RKO (cell line): ENCODE measurements at regions not wholly inside any gene's neighbourhood (a gene's known extent, or its start where the extent isn't known, plus 50 kb on each side); places are given as distances from the start of the nearest gene placed in this dataset.

Source experiments
- DNase-seq: peaks from one replicate; pipeline ENCODE4 v3.0.0-alpha.2; 2016; ENCODE audit warnings: low spot score

GRCh38 chr7:41170466-41170865 lies 532.4 kb downstream of the INHBA start:
- DNase-seq = no peak

DNA sequence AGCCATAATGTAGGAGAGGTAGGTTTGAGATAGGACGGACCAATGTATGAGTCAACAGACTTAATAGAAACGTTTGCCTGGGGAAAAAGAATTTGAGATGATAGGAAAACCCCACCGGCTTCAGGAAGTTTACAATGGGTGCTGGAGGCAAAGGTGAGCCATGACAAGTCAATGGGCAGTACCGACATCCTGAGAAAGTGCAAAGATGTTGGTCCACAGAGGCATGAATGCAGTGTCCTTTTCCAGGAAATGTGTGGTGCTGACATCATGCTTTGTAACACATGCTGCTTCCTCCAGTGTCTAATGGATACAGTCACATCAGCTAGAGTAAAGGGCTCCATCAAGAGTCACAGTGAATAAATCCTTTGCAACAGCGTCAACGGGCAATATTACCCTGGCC lies 533.6 kb downstream of the INHBA start:
- DNase-seq = no peak

DNA sequence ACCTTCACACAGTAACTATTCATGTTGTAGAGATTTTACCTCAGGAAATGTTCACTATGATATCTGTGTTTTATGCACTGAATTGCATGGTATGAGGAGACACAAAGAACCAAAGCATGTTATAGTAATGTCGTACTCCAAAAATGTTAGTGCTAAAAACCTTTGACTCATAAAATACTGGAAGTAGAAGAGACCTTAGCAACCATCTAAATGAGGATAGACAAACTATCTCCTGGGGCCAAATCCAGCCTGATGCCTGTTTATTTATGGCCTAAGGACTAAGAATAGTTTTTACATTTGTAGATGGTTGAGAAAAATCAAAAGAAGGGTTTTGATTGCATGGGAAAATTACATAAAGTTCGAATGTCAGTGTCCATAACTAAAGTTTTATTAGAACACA lies 535.1 kb downstream of the INHBA start:
- no peak for DNase-seq

DNA sequence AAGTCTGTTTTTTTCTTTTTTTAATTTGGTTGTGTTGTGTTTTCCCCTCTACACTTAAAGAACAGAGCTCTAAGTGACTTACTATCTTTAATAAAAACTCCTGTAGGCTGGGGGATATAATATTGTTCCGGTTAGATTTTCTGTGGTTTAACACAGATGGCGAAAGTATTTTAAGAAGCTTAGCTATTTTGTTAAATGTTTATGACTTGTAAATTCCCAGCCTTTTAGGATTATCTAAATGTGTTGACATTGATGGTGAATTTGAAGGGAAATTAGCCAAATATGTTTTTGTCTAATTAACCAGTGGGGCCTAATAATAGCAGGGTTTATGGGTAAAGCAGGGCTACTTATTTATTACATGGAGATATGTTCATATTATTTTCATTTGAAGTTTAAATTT lies 538.5 kb downstream of the INHBA start:
- DNase-seq = no peak

DNA sequence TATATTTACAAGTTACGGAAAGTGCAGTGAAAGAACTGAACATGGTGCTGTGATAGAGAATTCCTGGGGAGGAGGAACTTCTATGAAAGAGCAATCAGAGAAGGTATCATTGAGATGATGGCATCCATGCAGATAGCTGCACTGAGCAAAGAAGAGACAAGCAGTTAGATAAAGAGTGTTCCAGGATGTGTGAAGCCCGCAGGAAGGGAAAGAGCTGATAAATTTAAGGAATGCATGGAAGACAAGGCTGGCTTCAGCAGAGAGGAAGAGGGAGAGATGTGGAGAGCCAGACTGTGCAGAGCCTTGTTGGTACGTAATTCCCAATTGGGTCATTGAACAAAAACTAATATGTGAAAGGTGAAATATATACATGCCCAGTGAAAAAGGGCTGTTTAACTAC lies 538.9 kb downstream of the INHBA start:
- no peak for DNase-seq

- no peak for DNase-seq
Measured at GRCh38 chr7:41162612-41163011, 540.3 kb downstream of the INHBA start.

DNA sequence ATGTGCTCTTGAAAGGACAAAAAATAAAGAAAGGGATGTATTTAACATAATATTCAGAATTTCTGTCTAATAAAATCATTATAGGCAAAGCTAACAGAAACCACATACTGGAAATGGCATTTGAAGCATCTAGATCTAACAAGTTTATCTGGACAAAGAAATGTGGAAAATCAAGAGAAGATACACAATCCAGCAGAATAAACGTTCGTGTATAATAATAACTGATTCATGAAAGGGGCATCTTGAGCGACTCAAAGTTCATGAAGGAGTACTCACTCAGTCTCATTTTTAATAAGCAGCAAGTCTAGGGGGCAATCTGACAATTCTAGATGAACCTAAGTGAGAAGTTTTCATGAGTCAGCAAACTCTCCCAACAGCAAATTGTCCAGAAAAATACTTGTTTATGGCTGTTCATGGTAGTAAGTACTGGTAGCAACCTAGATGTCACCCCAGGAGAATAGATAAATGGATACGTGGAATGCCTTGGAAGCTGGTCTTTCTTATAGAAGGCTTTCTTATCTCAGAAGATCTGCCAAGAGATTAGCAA lies 541.8 kb downstream of the INHBA start:
- DNase-seq = no peak

GRCh38 chr7:41156268-41156667 lies 546.6 kb downstream of the INHBA start:
- DNase-seq = no peak

- DNase-seq = no peak
Measured at GRCh38 chr7:41153268-41153667, 549.6 kb downstream of the INHBA start.

- no peak for DNase-seq
Measured at GRCh38 chr7:41152179-41152678, 550.7 kb downstream of the INHBA start.

DNA sequence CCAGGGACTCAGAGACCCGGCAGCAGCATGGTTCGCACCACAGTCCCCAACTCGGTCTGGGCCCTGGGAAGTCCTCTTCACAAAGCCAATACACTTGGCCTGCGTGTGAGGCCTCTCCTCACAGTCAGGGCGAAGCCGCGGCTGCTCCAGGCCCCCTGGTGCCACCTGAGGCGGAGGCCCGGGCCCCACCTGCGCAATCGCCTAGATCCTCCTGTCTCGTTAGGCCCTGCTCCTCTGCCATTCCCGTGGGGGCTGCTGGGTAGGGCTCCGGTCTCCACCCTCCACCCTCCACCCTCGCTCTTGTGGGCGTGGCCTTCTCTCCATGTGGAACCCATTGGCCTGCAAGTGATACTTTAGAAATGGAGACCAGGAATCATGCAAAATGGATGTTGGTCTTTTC lies 553.3 kb downstream of the INHBA start:
- DNase-seq = no peak

GRCh38 chr7:41148521-41148951 lies 554.4 kb downstream of the INHBA start:
- DNase-seq = no peak

DNA sequence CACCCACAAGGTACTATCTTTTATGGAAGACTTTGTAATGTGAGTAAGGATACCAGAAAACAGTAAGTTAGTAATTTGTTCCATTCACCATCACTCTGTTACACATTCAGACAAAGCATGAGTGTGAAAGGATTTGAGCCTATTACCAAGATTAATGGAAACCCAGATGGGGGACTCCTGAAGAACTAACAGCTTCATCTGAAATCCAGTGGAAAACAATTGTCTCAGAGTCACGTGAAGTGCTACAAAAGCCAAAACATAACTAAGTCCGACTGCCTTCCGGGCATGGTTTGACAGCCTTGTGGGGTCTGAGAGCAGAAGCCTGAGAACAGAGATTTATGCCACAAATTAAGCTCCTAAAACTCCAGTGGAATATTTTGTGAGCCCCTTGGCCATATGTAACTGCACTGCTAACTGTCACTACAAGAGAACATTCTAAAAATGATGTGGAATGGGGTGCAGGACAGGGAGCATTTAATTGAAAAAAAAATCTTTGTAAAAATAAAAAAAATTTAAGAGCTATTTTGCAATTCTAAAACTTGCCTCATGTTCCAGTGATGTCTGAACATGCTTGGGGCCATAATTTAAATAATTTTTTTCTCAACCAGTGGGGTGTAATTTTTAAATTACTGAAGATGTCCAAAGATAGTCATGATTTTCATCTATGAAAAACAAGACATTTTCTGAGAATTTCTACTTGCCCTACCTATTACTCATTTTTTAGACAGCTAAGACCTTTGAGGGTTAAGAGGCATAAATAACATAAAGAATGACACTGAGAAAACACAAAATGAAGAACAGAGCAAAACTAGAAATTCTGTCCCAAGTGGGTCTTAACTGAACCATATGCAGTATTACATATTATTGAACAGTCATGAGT lies 555.0 kb downstream of the INHBA start:
- no peak for DNase-seq

GRCh38 chr7:41146429-41146828 lies 556.5 kb downstream of the INHBA start:
- no peak for DNase-seq

GRCh38 chr7:41145656-41146055 lies 557.2 kb downstream of the INHBA start:
- DNase-seq = no peak

DNA sequence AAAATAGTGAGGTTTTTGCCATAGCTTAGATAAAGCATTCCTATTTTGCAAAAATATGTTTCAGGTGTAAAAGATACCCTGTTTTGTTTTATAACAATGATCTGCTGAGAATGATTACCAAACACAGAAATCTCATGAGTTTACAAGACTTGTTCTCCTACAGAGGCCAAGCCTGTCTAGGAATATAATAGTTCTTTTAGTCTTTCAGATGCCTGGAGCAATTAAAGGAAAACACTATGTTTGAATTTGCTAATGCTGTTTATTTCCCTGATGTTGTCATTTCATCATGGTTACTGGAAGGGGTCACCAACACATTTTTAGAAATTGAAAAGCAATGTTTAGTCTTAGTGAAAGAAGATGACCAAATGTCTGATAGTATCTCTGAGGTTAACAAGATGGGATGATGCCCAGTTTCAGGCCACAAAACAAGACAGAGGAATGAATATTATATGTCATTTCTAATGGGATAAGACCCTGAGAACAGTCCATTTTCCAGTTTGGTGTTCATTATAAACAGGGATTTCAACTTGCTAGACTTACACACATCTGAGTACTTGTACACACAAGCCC lies 559.9 kb downstream of the INHBA start:
- no peak for DNase-seq

- DNase-seq = no peak
Measured at GRCh38 chr7:41139789-41140188, 563.1 kb downstream of the INHBA start.

DNA sequence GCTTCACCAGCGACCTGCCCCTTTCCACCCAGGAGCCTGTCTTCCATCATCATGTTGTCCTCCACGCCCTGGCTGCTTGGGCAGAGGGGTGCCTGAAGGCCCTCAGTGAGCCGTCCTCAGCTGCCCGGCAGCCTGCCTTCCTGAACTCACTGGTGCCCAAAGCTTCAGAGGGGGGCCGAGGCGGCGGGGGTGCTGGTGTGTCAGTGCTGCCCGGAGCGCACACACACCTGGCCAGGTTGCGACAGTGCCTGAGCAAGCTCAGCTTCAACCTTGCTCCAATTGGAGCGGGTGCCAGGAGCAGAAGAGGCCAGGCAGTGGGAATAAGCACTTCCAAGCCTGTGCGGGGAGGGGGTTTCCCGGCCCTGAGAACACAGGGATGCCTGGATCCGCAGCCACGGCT lies 566.3 kb downstream of the INHBA start:
- DNase-seq = no peak

GRCh38 chr7:41135511-41135910 lies 567.4 kb downstream of the INHBA start:
- DNase-seq = no peak

- DNase-seq = no peak
Measured at GRCh38 chr7:41134300-41135255, 568.3 kb downstream of the INHBA start.

DNA sequence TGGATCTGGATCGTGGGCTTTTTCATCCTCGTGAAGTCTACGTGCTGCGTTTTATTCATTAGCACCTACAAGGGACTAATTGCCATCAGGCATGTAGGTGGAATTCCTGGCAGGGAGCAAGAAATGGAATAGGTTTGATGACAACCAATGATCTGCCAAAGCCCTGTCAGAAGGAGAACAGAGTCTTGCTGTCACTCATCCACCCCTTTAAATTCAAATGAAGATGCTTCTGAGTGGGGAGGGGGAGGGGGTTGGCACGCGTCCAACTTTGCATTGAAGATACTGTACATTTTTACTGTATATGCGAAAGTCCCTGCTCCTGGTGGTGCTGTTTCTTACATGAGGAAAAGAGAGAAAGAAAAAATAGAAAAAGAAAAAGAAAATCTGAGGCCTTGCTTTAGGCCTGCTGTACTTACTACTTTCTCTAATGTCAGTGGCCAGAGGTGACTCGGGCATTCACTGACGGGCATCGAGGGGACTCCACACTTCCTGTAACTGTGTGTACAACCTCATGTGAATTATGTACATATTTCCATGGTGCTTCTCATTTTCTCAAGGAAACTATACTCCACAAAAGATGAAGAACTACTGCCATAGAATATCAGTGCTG lies 569.1 kb downstream of the INHBA start:
- no peak for DNase-seq

- no peak for DNase-seq
Measured at GRCh38 chr7:41131956-41132355, 570.9 kb downstream of the INHBA start.
